ENCODE measurements at regions not wholly inside any gene's neighbourhood (a gene's known extent, or its start where the extent isn't known, plus 50 kb on each side); places are given as distances from the start of the nearest gene placed in this dataset.

DNA sequence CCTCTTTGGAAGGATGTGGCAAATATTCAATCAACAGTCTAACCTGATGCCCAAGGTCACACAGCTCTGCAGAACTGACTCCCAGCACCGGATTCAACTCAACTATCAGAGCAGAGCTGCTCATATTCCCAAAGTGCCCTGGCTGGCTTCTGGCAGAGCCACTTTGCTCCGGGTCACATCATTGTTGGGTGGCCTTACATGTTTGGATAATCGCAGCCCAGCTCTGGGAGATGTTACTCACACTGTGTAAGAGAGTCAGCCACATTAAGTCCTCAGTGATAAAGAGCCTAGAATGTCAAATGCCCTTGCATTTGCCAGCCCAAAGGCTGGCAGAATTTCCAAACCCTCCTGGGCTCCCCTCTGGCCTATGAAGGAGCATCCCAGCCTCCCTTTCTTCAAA is 79.8 kb upstream of the PDE1C start:
- in situ Hi-C loops (cut with MboI): no loop called here
- H3K27me3 ChIP-seq (replicated peaks; ENCODE audit: insufficient read depth): no peaks in the 10 kb centered on the region
- TF ChIP-seq EZH2 (IDR thresholded peaks at IDR 0.05; ENCODE audit: insufficient read depth, poor library complexity, severe bottlenecking) (no peak), EZH2phosphoT487 (IDR thresholded peaks at IDR 0.05; ENCODE audit: insufficient read depth, low read depth) (no peak)
- 31 to 44% methylated on average over 3 of the region's 3 CpGs for WGBS, 2 experiments (ENCODE audit: low coverage in 1 of 2, low lambda C conversion rate in 2 of 2, missing lambda C conversion rate in 2 of 2)
- no peak overlapping the region for H2AFZ ChIP-seq
- no peak for DNase-seq
- H3K79me2 ChIP-seq (ENCODE audit: insufficient read depth): no peaks in the 10 kb centered on the region
- H3K27ac ChIP-seq: no peak overlapping the region
- H4K20me1 ChIP-seq (ENCODE audit: insufficient read depth): no peaks in the 10 kb centered on the region
- peaks cover 7% of the 10 kb centered on the region for H3K4me1 ChIP-seq (ENCODE audit: insufficient read depth)
- H3K9me3 ChIP-seq (ENCODE audit: low read depth): no peaks in the 10 kb centered on the region
- H3K36me3 ChIP-seq (ENCODE audit: low read depth): no peaks in the 10 kb centered on the region
- H3K4me3 ChIP-seq: no peak overlapping the region
- no peak overlapping the region for H3K4me2 ChIP-seq (ENCODE audit: unreplicated experiment)
- H3K9me2 ChIP-seq (ENCODE audit: insufficient read depth): no peaks in the 10 kb centered on the region
- no peak overlapping the region for H3K9ac ChIP-seq
- peaks cover 3% of the 10 kb centered on the region; the same call in 1 of the 2 replicates for H3F3A ChIP-seq (ENCODE audit: insufficient read depth)

DNA sequence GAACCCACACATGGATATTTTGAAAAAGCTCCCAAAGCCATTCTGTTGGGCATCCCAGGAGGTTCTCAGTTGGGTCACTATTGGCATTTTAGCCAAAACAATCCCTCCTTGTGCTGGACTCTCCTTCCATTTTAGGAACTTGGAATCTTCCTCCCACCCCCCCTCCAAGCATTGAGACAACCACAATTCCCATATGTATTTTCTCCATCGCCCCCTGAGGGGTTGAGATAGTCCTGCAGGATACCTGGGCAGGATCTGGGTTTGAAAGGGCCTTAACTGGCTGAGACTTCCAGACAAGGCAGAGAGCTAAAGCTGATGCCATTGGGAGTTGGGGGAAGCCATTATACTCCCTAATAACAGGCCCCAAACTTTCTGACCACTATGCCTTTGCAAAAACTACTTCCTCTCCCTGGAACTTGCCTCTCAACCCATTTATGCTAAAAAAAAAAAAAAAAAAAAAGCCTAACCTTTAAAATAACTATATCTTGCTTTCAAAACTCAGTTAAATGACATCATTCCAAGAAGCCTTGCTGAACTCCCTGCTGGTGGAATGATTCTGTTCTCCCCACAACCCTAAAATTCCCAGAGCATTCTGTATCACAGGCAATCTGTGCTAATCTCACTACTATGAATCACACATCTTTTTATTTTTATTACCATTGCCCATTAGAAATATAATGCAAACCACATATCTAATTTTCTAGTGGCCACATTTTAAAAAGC is 77.5 kb upstream of the PDE1C start:
- H3K9me2 ChIP-seq (ENCODE audit: insufficient read depth): no peaks in the 10 kb centered on the region
- no peaks in the 10 kb centered on the region for H3K27me3 ChIP-seq (replicated peaks; ENCODE audit: insufficient read depth)
- TF ChIP-seq EZH2 (IDR thresholded peaks at IDR 0.05; ENCODE audit: insufficient read depth, poor library complexity, severe bottlenecking) (no peak), EZH2phosphoT487 (IDR thresholded peaks at IDR 0.05; ENCODE audit: insufficient read depth, low read depth) (no peak)
- 31 to 45% methylated on average over 1 of the region's 1 CpG for WGBS, 2 experiments (ENCODE audit: low coverage in 1 of 2, low lambda C conversion rate in 2 of 2, missing lambda C conversion rate in 2 of 2)
- no peaks in the 10 kb centered on the region for H4K20me1 ChIP-seq (ENCODE audit: insufficient read depth)
- H3K4me3 ChIP-seq: no peak overlapping the region
- H3K79me2 ChIP-seq (ENCODE audit: insufficient read depth): no peaks in the 10 kb centered on the region
- no peak overlapping the region for H3K4me2 ChIP-seq (ENCODE audit: unreplicated experiment)
- H3K27ac ChIP-seq: no peak overlapping the region
- no peaks in the 10 kb centered on the region for H3F3A ChIP-seq (ENCODE audit: insufficient read depth)
- no peak overlapping the region for H2AFZ ChIP-seq
- H3K9ac ChIP-seq: no peak overlapping the region
- H3K36me3 ChIP-seq (ENCODE audit: low read depth): no peaks in the 10 kb centered on the region
- in situ Hi-C loops (cut with MboI): no loop called here
- no peaks in the 10 kb centered on the region for H3K9me3 ChIP-seq (ENCODE audit: low read depth)
- peak; percentile 33 for DNase-seq
- no peaks in the 10 kb centered on the region for H3K4me1 ChIP-seq (ENCODE audit: insufficient read depth)

- no peak for DNase-seq
- no peak overlapping the region for H3K4me3 ChIP-seq
- no peaks in the 10 kb centered on the region for H3K36me3 ChIP-seq (ENCODE audit: low read depth)
- H3K4me2 ChIP-seq (ENCODE audit: unreplicated experiment): no peak overlapping the region
- in situ Hi-C loops (cut with MboI): no loop called here
- no peak overlapping the region for H3K9ac ChIP-seq
- H3K9me3 ChIP-seq (ENCODE audit: low read depth): no peaks in the 10 kb centered on the region
- H3K4me1 ChIP-seq (ENCODE audit: insufficient read depth): no peaks in the 10 kb centered on the region
- H3K27ac ChIP-seq: no peak overlapping the region
- no peaks in the 10 kb centered on the region for H3K27me3 ChIP-seq (replicated peaks; ENCODE audit: insufficient read depth)
- TF ChIP-seq EZH2 (IDR thresholded peaks at IDR 0.05; ENCODE audit: insufficient read depth, poor library complexity, severe bottlenecking): no peak
- no peak for TF ChIP-seq EZH2phosphoT487 (IDR thresholded peaks at IDR 0.05; ENCODE audit: insufficient read depth, low read depth)
- no peaks in the 10 kb centered on the region for H4K20me1 ChIP-seq (ENCODE audit: insufficient read depth)
- no peaks in the 10 kb centered on the region for H3K9me2 ChIP-seq (ENCODE audit: insufficient read depth)
- WGBS, 2 experiments (ENCODE audit: low coverage in 1 of 2, low lambda C conversion rate in 2 of 2, missing lambda C conversion rate in 2 of 2): 27% methylated on average over 2 of the region's 2 CpGs
- no peak overlapping the region for H2AFZ ChIP-seq
- no peaks in the 10 kb centered on the region for H3F3A ChIP-seq (ENCODE audit: insufficient read depth)
- no peaks in the 10 kb centered on the region for H3K79me2 ChIP-seq (ENCODE audit: insufficient read depth)
Measured at GRCh38 chr7:32145911-32146310, 75.7 kb upstream of the PDE1C start.

GRCh38 chr7:32144676-32145075 is 74.5 kb upstream of the PDE1C start:
- no peaks in the 10 kb centered on the region for H3K79me2 ChIP-seq (ENCODE audit: insufficient read depth)
- in situ Hi-C loops (cut with MboI): no loop called here
- TF ChIP-seq EZH2phosphoT487 (IDR thresholded peaks at IDR 0.05; ENCODE audit: insufficient read depth, low read depth): no peak
- TF ChIP-seq EZH2 (IDR thresholded peaks at IDR 0.05; ENCODE audit: insufficient read depth, poor library complexity, severe bottlenecking): no peak
- H3K4me1 ChIP-seq (ENCODE audit: insufficient read depth): no peaks in the 10 kb centered on the region
- H3K9ac ChIP-seq: no peak overlapping the region
- WGBS, 2 experiments (ENCODE audit: low coverage in 1 of 2, low lambda C conversion rate in 2 of 2, missing lambda C conversion rate in 2 of 2): 39 to 54% methylated on average over 4 of the region's 4 CpGs
- no peaks in the 10 kb centered on the region for H3F3A ChIP-seq (ENCODE audit: insufficient read depth)
- H3K36me3 ChIP-seq (ENCODE audit: low read depth): no peaks in the 10 kb centered on the region
- no peak overlapping the region for H3K27ac ChIP-seq
- H3K9me2 ChIP-seq (ENCODE audit: insufficient read depth): no peaks in the 10 kb centered on the region
- no peak for DNase-seq
- no peaks in the 10 kb centered on the region for H4K20me1 ChIP-seq (ENCODE audit: insufficient read depth)
- no peak overlapping the region for H3K4me2 ChIP-seq (ENCODE audit: unreplicated experiment)
- no peak overlapping the region for H3K4me3 ChIP-seq
- no peak overlapping the region for H2AFZ ChIP-seq
- no peaks in the 10 kb centered on the region for H3K9me3 ChIP-seq (ENCODE audit: low read depth)
- H3K27me3 ChIP-seq (replicated peaks; ENCODE audit: insufficient read depth): no peaks in the 10 kb centered on the region
